Liver (tissue), 8 donors: ENCODE measurements at regions not wholly inside any gene's neighbourhood (a gene's known extent, or its start where the extent isn't known, plus 50 kb on each side); places are given as distances from the start of the nearest gene placed in this dataset.

ENCODE experiments used
- DNase-seq: peaks from one replicate; pipeline ENCODE4 v3.0.0-alpha.2; 2017; ENCODE audit warnings: low spot score
- H3K27ac ChIP-seq, 2 donors: one replicate each; pipeline ENCODE4 v1.7.0; 2013; ENCODE audit warnings: inconsistent platforms in 2 of 2, low read length in 2 of 2, control low read depth in 1 of 2, low read depth in 1 of 2, mild to moderate bottlenecking in 1 of 2
- H3K27me3 ChIP-seq, 4 donors: one replicate each; pipeline versions ENCODE4 v1.6.1 to v1.7.0; 2013; ENCODE audit warnings: low read length in 3 of 4, inconsistent platforms in 1 of 4, mild to moderate bottlenecking in 1 of 4, moderate library complexity in 1 of 4; ENCODE audit not compliant: control insufficient read depth in 4 of 4, insufficient read depth in 4 of 4
- H3K36me3 ChIP-seq, 4 donors: one replicate each; pipeline versions ENCODE4 v1.6.1 to v1.7.0; 2013; ENCODE audit warnings: low read length in 3 of 4, mild to moderate bottlenecking in 3 of 4, low read depth in 1 of 4, moderate library complexity in 1 of 4; ENCODE audit not compliant: control insufficient read depth in 4 of 4, insufficient read depth in 3 of 4
- H3K4me1 ChIP-seq, 4 donors: one replicate each; pipeline versions ENCODE4 v1.6.1 to v1.7.0; 2013; ENCODE audit warnings: low read length in 3 of 4, mild to moderate bottlenecking in 3 of 4, moderate library complexity in 1 of 4; ENCODE audit not compliant: control insufficient read depth in 4 of 4, insufficient read depth in 4 of 4
- H3K4me3 ChIP-seq, 3 donors: one replicate each; pipeline versions ENCODE4 v1.6.1 to v1.7.0; 2013; ENCODE audit warnings: low read length in 3 of 3, control low read depth in 1 of 3, low read depth in 1 of 3, mild to moderate bottlenecking in 1 of 3
- H3K9ac ChIP-seq, 2 donors: one replicate each; pipeline ENCODE4 v1.7.0; 2013; ENCODE audit warnings: low read length in 2 of 2, mild to moderate bottlenecking in 2 of 2, moderate library complexity in 2 of 2, control low read depth in 1 of 2, low read depth in 1 of 2
- H3K9me3 ChIP-seq, 4 donors: one replicate each; pipeline versions ENCODE4 v1.6.1 to v1.7.0; 2013; ENCODE audit warnings: low read length in 3 of 4; ENCODE audit not compliant: control insufficient read depth in 4 of 4
- CTCF ChIP-seq: fragments of 150-350 bp; IDR thresholded peaks from 2 replicates; pipeline ENCODE4 v1.5.1; 2017; ENCODE audit warnings: improper control_type of control experiment, low read depth, low read length; ENCODE audit not compliant: missing input control
- EGR1 ChIP-seq, 2 donors: IDR thresholded peaks; 2 replicates each; pipeline ENCODE4 v1.6.1; 2016 to 2018; ENCODE audit warnings: antibody characterized with exemption in 2 of 2, low read depth in 2 of 2
- FOXA1 ChIP-seq: IDR thresholded peaks from 2 replicates; pipeline ENCODE4 v1.6.1; 2016; ENCODE audit warnings: antibody characterized with exemption
- FOXA2 ChIP-seq: IDR thresholded peaks from 2 replicates; pipeline ENCODE4 v1.6.1; 2016; ENCODE audit warnings: antibody characterized with exemption
- GABPA ChIP-seq, 2 donors: IDR thresholded peaks in 1 of 2; conservative IDR thresholded peaks in 1 of 2; 2 replicates each; pipeline ENCODE4 v1.6.1; 2016; ENCODE audit warnings: antibody characterized with exemption in 2 of 2, mild to moderate bottlenecking in 1 of 2, moderate library complexity in 1 of 2
- HNF4A ChIP-seq, 2 donors: conservative IDR thresholded peaks; 2 replicates each; pipeline ENCODE4 v1.6.1; 2016; ENCODE audit warnings: antibody characterized with exemption in 2 of 2, mild to moderate bottlenecking in 2 of 2
- HNF4G ChIP-seq: IDR thresholded peaks from 2 replicates; pipeline ENCODE4 v1.6.1; 2016; ENCODE audit warnings: antibody characterized with exemption
- JUND ChIP-seq, 2 donors: IDR thresholded peaks; 2 replicates each; pipeline ENCODE4 v1.6.1; 2016; ENCODE audit warnings: antibody characterized with exemption in 2 of 2
- MAX ChIP-seq: IDR thresholded peaks from 2 replicates; pipeline ENCODE4 v1.6.1; 2016; ENCODE audit warnings: antibody characterized with exemption
- NR2F2 ChIP-seq: IDR thresholded peaks from 2 replicates; pipeline ENCODE4 v1.6.1; 2016; ENCODE audit warnings: antibody characterized with exemption
- RAD21 ChIP-seq, 2 donors: IDR thresholded peaks; 2 replicates each; pipeline ENCODE4 v1.6.1; 2016; ENCODE audit warnings: antibody characterized with exemption in 2 of 2, mild to moderate bottlenecking in 2 of 2
- REST ChIP-seq: IDR thresholded peaks from 2 replicates; pipeline ENCODE4 v1.6.1; 2016; ENCODE audit warnings: antibody characterized with exemption, mild to moderate bottlenecking
- RXRA ChIP-seq, 2 donors: IDR thresholded peaks; 2 replicates each; pipeline ENCODE4 v1.6.1; 2017 to 2018; ENCODE audit warnings: antibody characterized with exemption in 2 of 2, mild to moderate bottlenecking in 1 of 2
- SP1 ChIP-seq: IDR thresholded peaks from 2 replicates; pipeline ENCODE4 v1.6.1; 2018; ENCODE audit warnings: antibody characterized with exemption, mild to moderate bottlenecking
- TAF1 ChIP-seq: conservative IDR thresholded peaks from 2 replicates; pipeline ENCODE4 v1.6.1; 2016; ENCODE audit warnings: antibody characterized with exemption, mild to moderate bottlenecking
- YY1 ChIP-seq: IDR thresholded peaks from 2 replicates; pipeline ENCODE4 v1.6.1; 2016; ENCODE audit warnings: antibody characterized with exemption, mild to moderate bottlenecking
- WGBS: extraction: QIAGEN DNeasy Blood & Tissue Kit; methylation state at CpG from one replicate; pipeline ENCODE4 v1.1.7; 2013; 5-methylcytosine and 5-hydroxymethylcytosine counted together
- TF ChIP-seq, protein P1 (sequence below): IDR thresholded peaks from 2 replicates; pipeline ENCODE4 v1.6.1; 2016; ENCODE audit warnings: antibody characterized with exemption
- TF ChIP-seq, protein P2 (sequence below): IDR thresholded peaks from 2 replicates; pipeline ENCODE4 v1.6.1; 2016; ENCODE audit warnings: antibody characterized with exemption
- donor health status: healthy.
- donor health status: healthy.
- donor health status: healthy.
- donor health status: healthy.
- donor health status: healthy.

- H3K36me3 ChIP-seq: no peaks in the 10 kb centered on the region
These were observed 512.7 kb upstream of the JAG1 start for GRCh38 chr20:11186301-11187008.

More at GRCh38 chr20:11186301-11187008, 512.7 kb upstream of the JAG1 start:
- Histone ChIP-seq H3K4me3 (no peak overlapping the region), H3K9me3 (peaks cover 0 to 5% (median 0%) of the 10 kb centered on the region in 4 donors), H3K4me1 (no peaks in the 10 kb centered on the region), H3K27me3 (no peaks in the 10 kb centered on the region), H3K9ac (no peak overlapping the region), H3K27ac (no peak overlapping the region)
- DNase-seq: no peak
- TF ChIP-seq RXRA (IDR thresholded peaks at IDR 0.05) (no peak), RAD21 (IDR thresholded peaks at IDR 0.05) (no peak), REST (no peak), JUND (IDR thresholded peaks at IDR 0.05) (no peak), SP1 (no peak), YY1 (no peak), FOXA1 (no peak), TAF1 (no peak), CTCF (no peak), GABPA (IDR thresholded peaks at IDR 0.05 in 1 of 2, conservative IDR thresholded peaks at IDR 0.05 in 1 of 2) (no peak), EGR1 (IDR thresholded peaks at IDR 0.05; ENCODE audit: low read depth in 2 of 2) (no peak), FOXA2 (no peak), HNF4A (conservative IDR thresholded peaks at IDR 0.05) (no peak), MAX (no peak), HNF4G (no peak), NR2F2 (no peak)
- TF ChIP-seq, protein P1, sequence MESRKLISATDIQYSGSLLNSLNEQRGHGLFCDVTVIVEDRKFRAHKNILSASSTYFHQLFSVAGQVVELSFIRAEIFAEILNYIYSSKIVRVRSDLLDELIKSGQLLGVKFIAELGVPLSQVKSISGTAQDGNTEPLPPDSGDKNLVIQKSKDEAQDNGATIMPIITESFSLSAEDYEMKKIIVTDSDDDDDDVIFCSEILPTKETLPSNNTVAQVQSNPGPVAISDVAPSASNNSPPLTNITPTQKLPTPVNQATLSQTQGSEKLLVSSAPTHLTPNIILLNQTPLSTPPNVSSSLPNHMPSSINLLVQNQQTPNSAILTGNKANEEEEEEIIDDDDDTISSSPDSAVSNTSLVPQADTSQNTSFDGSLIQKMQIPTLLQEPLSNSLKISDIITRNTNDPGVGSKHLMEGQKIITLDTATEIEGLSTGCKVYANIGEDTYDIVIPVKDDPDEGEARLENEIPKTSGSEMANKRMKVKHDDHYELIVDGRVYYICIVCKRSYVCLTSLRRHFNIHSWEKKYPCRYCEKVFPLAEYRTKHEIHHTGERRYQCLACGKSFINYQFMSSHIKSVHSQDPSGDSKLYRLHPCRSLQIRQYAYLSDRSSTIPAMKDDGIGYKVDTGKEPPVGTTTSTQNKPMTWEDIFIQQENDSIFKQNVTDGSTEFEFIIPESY: no peak
- TF ChIP-seq, protein P2, sequence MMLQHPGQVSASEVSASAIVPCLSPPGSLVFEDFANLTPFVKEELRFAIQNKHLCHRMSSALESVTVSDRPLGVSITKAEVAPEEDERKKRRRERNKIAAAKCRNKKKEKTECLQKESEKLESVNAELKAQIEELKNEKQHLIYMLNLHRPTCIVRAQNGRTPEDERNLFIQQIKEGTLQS: no peak
- WGBS: 80% methylated on average over 3 of the region's 3 CpGs
